ENCODE measurements at regions not wholly inside any gene's neighbourhood (a gene's known extent, or its start where the extent isn't known, plus 50 kb on each side); places are given as distances from the start of the nearest gene placed in this dataset.

DNA sequence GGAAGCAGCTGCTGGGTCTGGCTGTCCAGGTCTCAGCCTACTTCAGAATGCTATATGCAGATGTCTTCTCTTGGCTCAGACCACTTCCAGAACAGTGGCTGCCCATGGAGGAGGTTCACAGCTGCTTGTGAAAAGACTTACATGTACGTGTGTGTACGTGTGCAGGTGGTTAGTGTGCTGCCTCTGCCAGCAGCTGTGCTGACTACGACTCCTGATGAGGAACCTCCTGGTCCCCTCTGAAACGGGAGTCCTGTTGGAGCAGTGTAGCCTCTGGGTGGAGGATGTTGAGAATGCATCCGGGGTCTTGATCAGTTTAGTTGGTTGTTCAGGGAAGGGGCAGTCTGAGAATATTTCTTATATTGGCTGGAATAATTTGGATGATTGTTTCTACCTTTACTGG is 155.9 kb upstream of the WDR1 start:
- H2AK5ac ChIP-seq (ENCODE audit: low read depth, low read length): no peak overlapping the region
- WGBS, 2 donors (ENCODE audit: extremely low coverage in 2 of 2, insufficient read length in 2 of 2, insufficient replicate concordance in 1 of 2): no CpG with 5 or more reads among the region's 5 CpGs
- H3K9me3 ChIP-seq (replicated peaks in 1 of 2; ENCODE audit: control insufficient read depth in 2 of 2, insufficient read depth in 1 of 2, low read depth in 1 of 2, low read length in 2 of 2): no peaks in the 10 kb centered on the region

DNA sequence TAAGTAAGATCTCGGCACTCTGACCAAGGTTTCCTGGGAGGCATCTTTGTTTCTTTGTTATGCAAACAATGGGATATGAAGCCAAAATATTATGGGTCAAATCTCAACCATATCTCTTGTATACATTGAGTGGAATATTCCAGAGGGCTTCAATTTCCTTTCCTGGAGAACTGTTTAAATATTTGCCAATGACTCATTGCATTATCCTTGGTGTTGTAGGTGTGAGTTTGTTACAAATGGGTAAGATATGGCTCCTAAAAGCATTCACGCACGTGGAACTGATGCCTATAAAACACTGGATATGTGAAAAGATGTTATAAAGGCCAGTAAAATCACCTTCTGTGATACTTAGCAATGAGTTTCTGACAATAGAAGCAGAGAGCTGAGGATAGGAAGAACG is 150.5 kb upstream of the WDR1 start:
- Histone ChIP-seq H3K9me3 (replicated peaks in 1 of 2; ENCODE audit: control insufficient read depth in 2 of 2, insufficient read depth in 1 of 2, low read depth in 1 of 2, low read length in 2 of 2) (no peaks in the 10 kb centered on the region), H3K4me2 (ENCODE audit: insufficient read depth, low read length, poor library complexity, severe bottlenecking) (no peak overlapping the region), H3K23ac (ENCODE audit: low read depth, low read length, poor library complexity) (no peak overlapping the region), H4K8ac (ENCODE audit: low read depth, low read length) (no peak overlapping the region), H3K36me3 (replicated peaks in 1 of 2; ENCODE audit: control insufficient read depth in 2 of 2, insufficient read depth in 2 of 2, low read length in 2 of 2) (no peaks in the 10 kb centered on the region), H3K79me1 (ENCODE audit: low read depth, low read length) (no peaks in the 10 kb centered on the region), H3K27me3 (ENCODE audit: control insufficient read depth in 3 of 3, insufficient read depth in 3 of 3, low read depth in 1 of 3, low read length in 3 of 3) (no peaks in the 10 kb centered on the region), H3K18ac (ENCODE audit: low read length) (no peak overlapping the region), H2AFZ (ENCODE audit: low read length) (no peak overlapping the region), H4K91ac (ENCODE audit: low read depth, low read length, poor library complexity) (no peak overlapping the region), H3K4me3 (ENCODE audit: low read length in 2 of 2) (no peak overlapping the region), H2BK5ac (ENCODE audit: low read length) (no peak overlapping the region), H3K9ac (ENCODE audit: low read depth, low read length, poor library complexity) (no peak overlapping the region), H2BK120ac (ENCODE audit: low read depth, low read length) (no peak overlapping the region), H3K4ac (ENCODE audit: low read length) (no peak overlapping the region), H3K27ac (replicated peaks; ENCODE audit: low read length) (no peak overlapping the region), H3K14ac (ENCODE audit: low read length) (no peak overlapping the region), H2BK15ac (ENCODE audit: low read length) (no peak overlapping the region), H2AK5ac (ENCODE audit: low read depth, low read length) (no peak overlapping the region), H3K4me1 (ENCODE audit: control insufficient read depth in 2 of 2, insufficient read depth in 1 of 2, low read depth in 1 of 2, low read length in 2 of 2) (no peaks in the 10 kb centered on the region), H2BK12ac (ENCODE audit: low read length) (no peak overlapping the region)
- DNase-seq (ENCODE audit: low spot score): no peak
- WGBS, 2 donors (ENCODE audit: extremely low coverage in 2 of 2, insufficient read length in 2 of 2, insufficient replicate concordance in 1 of 2): no CpG with 5 or more reads among the region's 4 CpGs

More for the DNA sequence above, 155.9 kb upstream of the WDR1 start:
- no peak overlapping the region for H4K91ac ChIP-seq (ENCODE audit: low read depth, low read length, poor library complexity)
- H2BK12ac ChIP-seq (ENCODE audit: low read length): no peak overlapping the region
- no peak overlapping the region for H2BK15ac ChIP-seq (ENCODE audit: low read length)
- no peak overlapping the region for H3K4ac ChIP-seq (ENCODE audit: low read length)
- no peaks in the 10 kb centered on the region for H3K36me3 ChIP-seq (replicated peaks in 1 of 2; ENCODE audit: control insufficient read depth in 2 of 2, insufficient read depth in 2 of 2, low read length in 2 of 2)
- H2BK120ac ChIP-seq (ENCODE audit: low read depth, low read length): no peak overlapping the region
- H3K9ac ChIP-seq (ENCODE audit: low read depth, low read length, poor library complexity): no peak overlapping the region
- no peak overlapping the region for H3K23ac ChIP-seq (ENCODE audit: low read depth, low read length, poor library complexity)
- no peak overlapping the region for H3K27ac ChIP-seq (replicated peaks; ENCODE audit: low read length)
- no peak overlapping the region for H2BK5ac ChIP-seq (ENCODE audit: low read length)
- no peak overlapping the region for H3K18ac ChIP-seq (ENCODE audit: low read length)
- no peak overlapping the region for H4K8ac ChIP-seq (ENCODE audit: low read depth, low read length)
- no peak for DNase-seq (ENCODE audit: low spot score)
- no peak overlapping the region for H3K4me3 ChIP-seq (ENCODE audit: low read length in 2 of 2)
- H3K27me3 ChIP-seq (ENCODE audit: control insufficient read depth in 3 of 3, insufficient read depth in 3 of 3, low read depth in 1 of 3, low read length in 3 of 3): peaks cover 0 to 3% (median 0%) of the 10 kb centered on the region in 3 experiments
- H3K4me1 ChIP-seq (ENCODE audit: control insufficient read depth in 2 of 2, insufficient read depth in 1 of 2, low read depth in 1 of 2, low read length in 2 of 2): no peaks in the 10 kb centered on the region
- H3K4me2 ChIP-seq (ENCODE audit: insufficient read depth, low read length, poor library complexity, severe bottlenecking): no peak overlapping the region
- no peak overlapping the region for H3K14ac ChIP-seq (ENCODE audit: low read length)
- H2AFZ ChIP-seq (ENCODE audit: low read length): no peak overlapping the region
- no peaks in the 10 kb centered on the region for H3K79me1 ChIP-seq (ENCODE audit: low read depth, low read length)

DNA sequence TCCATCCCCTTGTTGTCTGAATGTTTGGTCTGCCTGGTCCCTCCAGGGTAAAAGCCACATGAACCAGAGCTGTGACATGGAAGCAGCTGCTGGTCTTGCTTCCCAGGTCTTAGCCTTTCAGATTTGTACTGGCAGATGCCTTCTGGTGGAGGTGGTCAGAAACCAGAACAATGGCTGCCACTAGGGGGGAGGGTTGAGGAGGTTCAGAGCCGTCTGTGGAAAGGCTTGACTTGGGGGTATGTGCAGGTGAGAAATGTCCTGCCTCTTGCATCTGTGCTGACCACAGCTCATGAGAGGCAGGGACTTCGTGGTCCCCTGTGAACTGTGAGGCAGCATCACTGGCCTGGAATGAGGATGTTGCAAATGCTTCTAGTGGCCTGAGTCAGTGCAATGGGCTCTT is 144.2 kb upstream of the WDR1 start:
- Histone ChIP-seq H3K79me1 (ENCODE audit: low read depth, low read length) (no peaks in the 10 kb centered on the region), H3K4me1 (ENCODE audit: control insufficient read depth in 2 of 2, insufficient read depth in 1 of 2, low read depth in 1 of 2, low read length in 2 of 2) (no peaks in the 10 kb centered on the region), H4K91ac (ENCODE audit: low read depth, low read length, poor library complexity) (no peak overlapping the region), H3K4ac (ENCODE audit: low read length) (no peak overlapping the region), H3K18ac (ENCODE audit: low read length) (no peak overlapping the region), H3K4me2 (ENCODE audit: insufficient read depth, low read length, poor library complexity, severe bottlenecking) (no peak overlapping the region), H3K4me3 (ENCODE audit: low read length in 2 of 2) (peak overlapping the region in 1 of 2 donors; percentile 23), H2BK15ac (ENCODE audit: low read length) (no peak overlapping the region), H3K9ac (ENCODE audit: low read depth, low read length, poor library complexity) (no peak overlapping the region), H2AFZ (ENCODE audit: low read length) (no peak overlapping the region), H2BK5ac (ENCODE audit: low read length) (no peak overlapping the region), H3K9me3 (replicated peaks in 1 of 2; ENCODE audit: control insufficient read depth in 2 of 2, insufficient read depth in 1 of 2, low read depth in 1 of 2, low read length in 2 of 2) (no peaks in the 10 kb centered on the region), H2AK5ac (ENCODE audit: low read depth, low read length) (no peak overlapping the region), H2BK120ac (ENCODE audit: low read depth, low read length) (no peak overlapping the region), H4K8ac (ENCODE audit: low read depth, low read length) (no peak overlapping the region), H3K36me3 (replicated peaks in 1 of 2; ENCODE audit: control insufficient read depth in 2 of 2, insufficient read depth in 2 of 2, low read length in 2 of 2) (no peaks in the 10 kb centered on the region), H3K27ac (replicated peaks; ENCODE audit: low read length) (no peak overlapping the region), H3K27me3 (ENCODE audit: control insufficient read depth in 3 of 3, insufficient read depth in 3 of 3, low read depth in 1 of 3, low read length in 3 of 3) (no peaks in the 10 kb centered on the region), H3K23ac (ENCODE audit: low read depth, low read length, poor library complexity) (no peak overlapping the region), H2BK12ac (ENCODE audit: low read length) (no peak overlapping the region), H3K14ac (ENCODE audit: low read length) (no peak overlapping the region)
- DNase-seq (ENCODE audit: low spot score): no peak
- no CpG with 5 or more reads among the region's 2 CpGs for WGBS, 2 donors (ENCODE audit: extremely low coverage in 2 of 2, insufficient read length in 2 of 2, insufficient replicate concordance in 1 of 2)

DNA sequence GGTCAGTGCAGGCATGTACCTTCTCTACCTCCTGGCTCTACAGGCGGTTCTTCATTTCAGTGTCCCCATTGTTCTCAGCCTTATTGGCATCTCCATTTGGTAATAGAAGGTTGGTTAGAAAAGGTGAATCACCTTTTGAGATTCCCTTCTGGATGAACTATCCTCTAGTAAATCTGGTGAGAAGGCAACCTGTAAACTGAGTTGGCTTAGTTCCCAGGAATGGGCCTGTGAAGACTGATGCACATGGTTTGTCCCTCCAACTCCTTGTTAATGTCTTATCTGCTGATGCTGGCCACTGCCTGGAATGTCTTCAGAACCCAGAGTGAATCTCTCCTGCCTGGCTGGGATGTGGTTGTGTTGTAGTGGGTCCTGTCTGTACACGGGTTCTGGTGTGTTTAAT is 143.4 kb upstream of the WDR1 start:
- Histone ChIP-seq H3K23ac (ENCODE audit: low read depth, low read length, poor library complexity) (no peak overlapping the region), H3K14ac (ENCODE audit: low read length) (no peak overlapping the region), H2AK5ac (ENCODE audit: low read depth, low read length) (no peak overlapping the region), H3K4ac (ENCODE audit: low read length) (no peak overlapping the region), H3K4me1 (ENCODE audit: control insufficient read depth in 2 of 2, insufficient read depth in 1 of 2, low read depth in 1 of 2, low read length in 2 of 2) (no peaks in the 10 kb centered on the region), H3K79me1 (ENCODE audit: low read depth, low read length) (no peaks in the 10 kb centered on the region), H2BK5ac (ENCODE audit: low read length) (no peak overlapping the region), H3K4me3 (ENCODE audit: low read length in 2 of 2) (no peak overlapping the region), H4K8ac (ENCODE audit: low read depth, low read length) (no peak overlapping the region), H4K91ac (ENCODE audit: low read depth, low read length, poor library complexity) (no peak overlapping the region), H3K9ac (ENCODE audit: low read depth, low read length, poor library complexity) (no peak overlapping the region), H3K27ac (replicated peaks; ENCODE audit: low read length) (no peak overlapping the region), H3K27me3 (ENCODE audit: control insufficient read depth in 3 of 3, insufficient read depth in 3 of 3, low read depth in 1 of 3, low read length in 3 of 3) (no peaks in the 10 kb centered on the region), H3K4me2 (ENCODE audit: insufficient read depth, low read length, poor library complexity, severe bottlenecking) (no peak overlapping the region), H3K9me3 (replicated peaks in 1 of 2; ENCODE audit: control insufficient read depth in 2 of 2, insufficient read depth in 1 of 2, low read depth in 1 of 2, low read length in 2 of 2) (no peaks in the 10 kb centered on the region), H3K18ac (ENCODE audit: low read length) (no peak overlapping the region), H2AFZ (ENCODE audit: low read length) (no peak overlapping the region), H2BK120ac (ENCODE audit: low read depth, low read length) (no peak overlapping the region), H3K36me3 (replicated peaks in 1 of 2; ENCODE audit: control insufficient read depth in 2 of 2, insufficient read depth in 2 of 2, low read length in 2 of 2) (no peaks in the 10 kb centered on the region), H2BK12ac (ENCODE audit: low read length) (no peak overlapping the region), H2BK15ac (ENCODE audit: low read length) (no peak overlapping the region)
- no peak for DNase-seq (ENCODE audit: low spot score)
- WGBS, 2 donors (ENCODE audit: extremely low coverage in 2 of 2, insufficient read length in 2 of 2, insufficient replicate concordance in 1 of 2): no CpG with 5 or more reads among the region's 2 CpGs
